ENCODE measurements at regions not wholly inside any gene's neighbourhood (a gene's known extent, or its start where the extent isn't known, plus 50 kb on each side); places are given as distances from the start of the nearest gene placed in this dataset.
"Not testable (repeated sequence)": the region's sequence is repeated elsewhere in the genome, so short reads cannot be mapped to it uniquely, and the experiment has no call there.

DNA sequence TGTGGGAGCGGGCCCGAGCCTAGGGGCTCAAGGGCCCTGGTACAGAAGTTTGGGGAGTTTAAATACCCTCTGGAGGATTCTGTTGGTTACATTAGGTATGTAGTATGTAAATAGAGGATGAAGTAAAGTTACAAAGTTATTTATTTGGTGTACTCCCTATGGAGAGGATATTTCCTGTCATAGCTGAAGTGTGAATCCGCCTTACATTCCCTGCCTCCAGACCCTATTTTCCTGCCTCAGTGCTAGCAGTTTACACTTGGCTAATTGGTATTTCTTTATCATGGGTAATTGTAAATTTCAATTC, 60.6 kb upstream of the KLF14 start:
- H3K79me2 ChIP-seq (ENCODE audit: insufficient read depth, low read length), result no peaks in the 10 kb centered on the region
- H3K4me1 ChIP-seq (ENCODE audit: insufficient read depth, low read length), result no peaks in the 10 kb centered on the region
- no peak overlapping the region for H3K4me3 ChIP-seq (ENCODE audit: low read depth in 1 of 2, low read length in 2 of 2)
- ATAC-seq (ENCODE audit: insufficient read depth, low read depth) (no peak), DNase-seq (no peak)
- H3K36me3 ChIP-seq (ENCODE audit: insufficient read depth, low read length), result no peaks in the 10 kb centered on the region
- no peaks in the 10 kb centered on the region for H3K27me3 ChIP-seq (ENCODE audit: insufficient read depth, low read length, poor library complexity)
- no peaks in the 10 kb centered on the region for H3K9me3 ChIP-seq (ENCODE audit: insufficient read depth, low read length, severe bottlenecking)
- no peak overlapping the region for H3K4me2 ChIP-seq (ENCODE audit: insufficient read depth, low read length)
- H3K27ac ChIP-seq (ENCODE audit: low read length), result no peak overlapping the region
- no peak overlapping the region for H3K9ac ChIP-seq (ENCODE audit: low read depth, low read length)
- no peaks in the 10 kb centered on the region for H4K20me1 ChIP-seq (ENCODE audit: insufficient read depth, low read length)
- no peak for TF ChIP-seq EZH2 (IDR thresholded peaks at IDR 0.05; ENCODE audit: borderline replicate concordance, low read depth, low read length, severe bottlenecking)
- TF ChIP-seq, protein P1, sequence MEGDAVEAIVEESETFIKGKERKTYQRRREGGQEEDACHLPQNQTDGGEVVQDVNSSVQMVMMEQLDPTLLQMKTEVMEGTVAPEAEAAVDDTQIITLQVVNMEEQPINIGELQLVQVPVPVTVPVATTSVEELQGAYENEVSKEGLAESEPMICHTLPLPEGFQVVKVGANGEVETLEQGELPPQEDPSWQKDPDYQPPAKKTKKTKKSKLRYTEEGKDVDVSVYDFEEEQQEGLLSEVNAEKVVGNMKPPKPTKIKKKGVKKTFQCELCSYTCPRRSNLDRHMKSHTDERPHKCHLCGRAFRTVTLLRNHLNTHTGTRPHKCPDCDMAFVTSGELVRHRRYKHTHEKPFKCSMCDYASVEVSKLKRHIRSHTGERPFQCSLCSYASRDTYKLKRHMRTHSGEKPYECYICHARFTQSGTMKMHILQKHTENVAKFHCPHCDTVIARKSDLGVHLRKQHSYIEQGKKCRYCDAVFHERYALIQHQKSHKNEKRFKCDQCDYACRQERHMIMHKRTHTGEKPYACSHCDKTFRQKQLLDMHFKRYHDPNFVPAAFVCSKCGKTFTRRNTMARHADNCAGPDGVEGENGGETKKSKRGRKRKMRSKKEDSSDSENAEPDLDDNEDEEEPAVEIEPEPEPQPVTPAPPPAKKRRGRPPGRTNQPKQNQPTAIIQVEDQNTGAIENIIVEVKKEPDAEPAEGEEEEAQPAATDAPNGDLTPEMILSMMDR (IDR thresholded peaks at IDR 0.05; ENCODE audit: borderline replicate concordance, extremely low read depth, low read length, poor library complexity, severe bottlenecking), result no peak
- H2AFZ ChIP-seq (ENCODE audit: low read depth, low read length), result no peak overlapping the region

DNA sequence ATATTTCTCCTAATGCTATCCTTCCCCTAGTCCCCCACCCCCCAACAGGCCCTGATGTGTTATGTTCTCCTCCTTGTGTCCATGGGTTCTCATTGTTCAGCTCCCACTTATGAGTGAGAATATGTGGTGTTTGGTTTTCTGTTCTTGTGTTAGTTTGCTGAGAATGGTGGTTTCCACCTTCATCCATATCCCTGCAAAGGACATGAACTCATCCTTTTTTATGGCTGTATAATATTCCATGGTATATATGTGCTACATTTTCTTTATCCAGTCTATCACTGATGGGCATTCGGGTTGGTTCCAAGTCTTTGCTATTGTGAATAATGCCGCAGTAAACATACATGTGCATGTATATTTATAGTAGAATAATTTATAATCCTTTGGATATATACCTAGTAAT, 62.4 kb upstream of the KLF14 start:
- H2AFZ ChIP-seq (ENCODE audit: low read depth, low read length); H3K9ac ChIP-seq (ENCODE audit: low read depth, low read length); H3K36me3 ChIP-seq (ENCODE audit: insufficient read depth, low read length); H3K79me2 ChIP-seq (ENCODE audit: insufficient read depth, low read length); H3K27me3 ChIP-seq (ENCODE audit: insufficient read depth, low read length, poor library complexity); H3K9me3 ChIP-seq (ENCODE audit: insufficient read depth, low read length, severe bottlenecking); H4K20me1 ChIP-seq (ENCODE audit: insufficient read depth, low read length); H3K4me1 ChIP-seq (ENCODE audit: insufficient read depth, low read length); ATAC-seq (ENCODE audit: insufficient read depth, low read depth); H3K27ac ChIP-seq (ENCODE audit: low read length); H3K4me2 ChIP-seq (ENCODE audit: insufficient read depth, low read length); DNase-seq; H3K4me3 ChIP-seq (ENCODE audit: low read depth in 1 of 2, low read length in 2 of 2): not testable (repeated sequence)

DNA sequence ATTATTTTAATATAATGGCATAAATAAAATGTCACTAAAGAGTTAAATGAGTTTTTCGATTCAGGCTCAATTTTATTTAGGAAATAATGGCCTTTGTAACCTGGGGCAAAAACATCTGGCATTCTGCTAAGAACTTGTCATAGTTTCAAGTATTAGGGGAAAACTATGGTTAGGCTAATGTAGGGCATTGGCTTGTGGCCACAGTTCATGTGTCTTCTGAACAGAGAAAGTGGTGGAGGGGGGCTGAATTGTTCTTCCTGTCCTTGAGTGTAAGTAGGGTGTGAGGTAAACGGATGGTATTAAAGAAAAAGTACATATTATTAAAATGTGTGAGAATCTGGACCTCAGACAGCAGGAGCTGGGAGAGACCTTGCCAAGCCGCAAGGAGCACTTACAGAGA, 69.1 kb upstream of the KLF14 start:
- H3K4me2 ChIP-seq (ENCODE audit: insufficient read depth, low read length), result no peak overlapping the region
- DNase-seq (no peak), ATAC-seq (ENCODE audit: insufficient read depth, low read depth) (no peak)
- TF ChIP-seq, protein P1 (IDR thresholded peaks at IDR 0.05; ENCODE audit: borderline replicate concordance, extremely low read depth, low read length, poor library complexity, severe bottlenecking), result no peak
- TF ChIP-seq EZH2 (IDR thresholded peaks at IDR 0.05; ENCODE audit: borderline replicate concordance, low read depth, low read length, severe bottlenecking), result no peak
- H3K36me3 ChIP-seq (ENCODE audit: insufficient read depth, low read length), result no peaks in the 10 kb centered on the region
- no peaks in the 10 kb centered on the region for H3K4me1 ChIP-seq (ENCODE audit: insufficient read depth, low read length)
- H3K79me2 ChIP-seq (ENCODE audit: insufficient read depth, low read length), result no peaks in the 10 kb centered on the region
- no peak overlapping the region for H3K27ac ChIP-seq (ENCODE audit: low read length)
- no peak overlapping the region for H3K9ac ChIP-seq (ENCODE audit: low read depth, low read length)
- H3K9me3 ChIP-seq (ENCODE audit: insufficient read depth, low read length, severe bottlenecking), result no peaks in the 10 kb centered on the region
- no peaks in the 10 kb centered on the region for H4K20me1 ChIP-seq (ENCODE audit: insufficient read depth, low read length)
- no peak overlapping the region for H3K4me3 ChIP-seq (ENCODE audit: low read depth in 1 of 2, low read length in 2 of 2)
- peaks cover 11% of the 10 kb centered on the region for H3K27me3 ChIP-seq (ENCODE audit: insufficient read depth, low read length, poor library complexity)
- H2AFZ ChIP-seq (ENCODE audit: low read depth, low read length), result no peak overlapping the region

DNA sequence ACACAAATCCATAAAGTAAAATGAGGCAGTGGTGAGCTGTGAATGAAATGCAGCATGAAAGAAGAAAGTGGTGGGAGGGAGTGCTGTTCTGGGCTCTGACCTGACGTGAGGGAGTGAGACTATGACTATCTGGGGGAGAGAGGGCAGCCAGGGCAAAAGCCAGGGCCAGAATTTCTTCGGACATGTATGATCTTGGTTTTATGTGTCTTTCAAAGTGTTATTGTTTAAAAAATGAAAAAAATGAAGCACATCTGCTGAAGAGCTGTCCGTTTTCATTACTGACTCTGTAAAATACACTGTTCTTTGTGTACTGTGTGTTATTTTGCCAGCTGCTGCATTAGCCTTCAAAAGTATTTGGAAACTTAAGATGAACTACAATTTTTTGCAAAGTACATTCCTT, 70.2 kb upstream of the KLF14 start:
- Histone ChIP-seq H3K4me1 (ENCODE audit: insufficient read depth, low read length) (no peaks in the 10 kb centered on the region), H4K20me1 (ENCODE audit: insufficient read depth, low read length) (no peaks in the 10 kb centered on the region), H3K27me3 (ENCODE audit: insufficient read depth, low read length, poor library complexity) (peaks cover 11% of the 10 kb centered on the region), H3K9ac (ENCODE audit: low read depth, low read length) (no peak overlapping the region), H2AFZ (ENCODE audit: low read depth, low read length) (no peak overlapping the region), H3K4me3 (ENCODE audit: low read depth in 1 of 2, low read length in 2 of 2) (no peak overlapping the region), H3K4me2 (ENCODE audit: insufficient read depth, low read length) (no peak overlapping the region), H3K27ac (ENCODE audit: low read length) (no peak overlapping the region), H3K79me2 (ENCODE audit: insufficient read depth, low read length) (no peaks in the 10 kb centered on the region), H3K9me3 (ENCODE audit: insufficient read depth, low read length, severe bottlenecking) (no peaks in the 10 kb centered on the region), H3K36me3 (ENCODE audit: insufficient read depth, low read length) (no peaks in the 10 kb centered on the region)
- DNase-seq (no peak), ATAC-seq (ENCODE audit: insufficient read depth, low read depth) (no peak)
- TF ChIP-seq, protein P1 (IDR thresholded peaks at IDR 0.05; ENCODE audit: borderline replicate concordance, extremely low read depth, low read length, poor library complexity, severe bottlenecking), result no peak
- no peak for TF ChIP-seq EZH2 (IDR thresholded peaks at IDR 0.05; ENCODE audit: borderline replicate concordance, low read depth, low read length, severe bottlenecking)

DNA sequence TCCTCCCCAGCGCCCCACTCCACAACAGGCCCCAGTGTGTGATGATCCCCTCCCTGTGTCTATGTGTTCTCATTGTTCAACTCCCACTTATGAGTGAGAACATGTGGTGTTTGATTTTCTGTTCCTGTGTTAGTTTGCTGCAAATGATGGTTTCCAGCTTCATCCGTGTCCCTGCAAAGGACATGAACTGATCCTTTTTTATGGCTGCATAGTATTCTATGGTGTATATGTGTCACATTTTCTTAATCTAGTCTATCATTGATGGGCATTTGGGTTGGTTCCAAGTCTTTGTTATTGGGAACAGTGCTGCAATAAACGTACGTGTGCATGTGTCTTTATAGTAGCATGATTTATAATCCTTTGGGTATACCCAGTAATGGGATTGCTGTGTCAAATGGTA, 78.8 kb upstream of the KLF14 start:
- ATAC-seq (ENCODE audit: insufficient read depth, low read depth); H3K4me2 ChIP-seq (ENCODE audit: insufficient read depth, low read length); H3K27ac ChIP-seq (ENCODE audit: low read length); H4K20me1 ChIP-seq (ENCODE audit: insufficient read depth, low read length); DNase-seq; H3K4me1 ChIP-seq (ENCODE audit: insufficient read depth, low read length); H3K9ac ChIP-seq (ENCODE audit: low read depth, low read length); H3K4me3 ChIP-seq (ENCODE audit: low read depth in 1 of 2, low read length in 2 of 2); H3K9me3 ChIP-seq (ENCODE audit: insufficient read depth, low read length, severe bottlenecking); H3K36me3 ChIP-seq (ENCODE audit: insufficient read depth, low read length); H3K79me2 ChIP-seq (ENCODE audit: insufficient read depth, low read length); H3K27me3 ChIP-seq (ENCODE audit: insufficient read depth, low read length, poor library complexity); H2AFZ ChIP-seq (ENCODE audit: low read depth, low read length): not testable (repeated sequence)
